ENCODE measurements at regions not wholly inside any gene's neighbourhood (a gene's known extent, or its start where the extent isn't known, plus 50 kb on each side); places are given as distances from the start of the nearest gene placed in this dataset.

- Histone ChIP-seq H3K79me2 (ENCODE audit: control insufficient read depth, insufficient read depth, low read length) (no peaks in the 10 kb centered on the region), H3K27ac (ENCODE audit: control insufficient read depth, insufficient read depth) (no peak overlapping the region), H3K4me3 (no peak overlapping the region), H3K9me3 (replicated peaks; ENCODE audit: control insufficient read depth, insufficient read depth, low read length) (no peaks in the 10 kb centered on the region), H3K9ac (ENCODE audit: control insufficient read depth, insufficient read depth, low read length) (no peak overlapping the region), H3K36me3 (ENCODE audit: control insufficient read depth in 2 of 2, insufficient read depth in 2 of 2, low read length in 1 of 2) (no peaks in the 10 kb centered on the region), H3K4me2 (ENCODE audit: control insufficient read depth, insufficient read depth) (no peak overlapping the region), H4K20me1 (ENCODE audit: control insufficient read depth, insufficient read depth) (0 out of 2 replicates have a peak, but pooled peaks cover 3% of the 10 kb centered on the region), H3K27me3 (replicated peaks in 1 of 2; ENCODE audit: control insufficient read depth in 2 of 2, insufficient read depth in 2 of 2, low read length in 1 of 2) (peaks cover 3 to 17% of the 10 kb centered on the region in 2 experiments; a peak in 2 of 4 replicates), H2AFZ (ENCODE audit: control insufficient read depth, low read depth, low read length) (no peak overlapping the region), H3K4me1 (ENCODE audit: control insufficient read depth, insufficient read depth, low read length) (no peaks in the 10 kb centered on the region)
- in situ Hi-C loops (cut with MboI), result no loop called here
- RAD21 ChIA-PET (ENCODE audit: unreplicated experiment), result no interaction called here
- SMC1A ChIA-PET (ENCODE audit: uncharacterized antibody, unreplicated experiment), result interaction anchor here (1.3 kb wide), 1 partner anchor 324 kb away, joined by 3 read pairs; no protein-coding TSS in a partner anchor
- DNase-seq (ENCODE audit: low read depth, low spot score) (no peak), FAIRE-seq (no peak), ATAC-seq (no peak)
- intact Hi-C loops (cut with micrococcal nuclease; ENCODE audit: unreplicated experiment), result no loop called here
- no TSS peak for BruUV-seq (replicated peaks)
- POLR2A ChIA-PET, result no interaction called here
- CTCF ChIA-PET, result no interaction called here
- no peak for TF ChIP-seq ZNF384 (IDR thresholded peaks at IDR 0.05; ENCODE audit: borderline replicate concordance, low read depth, low read length)
- TF ChIP-seq MEF2B (IDR thresholded peaks at IDR 0.05; ENCODE audit: partially characterized antibody, poor library complexity, severe bottlenecking), result no peak
- no peak for TF ChIP-seq KDM1A (IDR thresholded peaks at IDR 0.05; ENCODE audit: borderline replicate concordance)
- TF ChIP-seq NFYB (IDR thresholded peaks at IDR 0.05; ENCODE audit: insufficient read depth, low read depth, low read length), result no peak
- no peak for TF ChIP-seq LARP7 (IDR thresholded peaks at IDR 0.05)
- no peak for TF ChIP-seq DPF2 (IDR thresholded peaks at IDR 0.05)
- no peak for TF ChIP-seq ZNF687 (IDR thresholded peaks at IDR 0.05)
- no peak for TF ChIP-seq BCL11A (IDR thresholded peaks at IDR 0.05; ENCODE audit: low read depth, low read length)
- no peak for TF ChIP-seq CEBPZ (IDR thresholded peaks at IDR 0.05; ENCODE audit: low read depth, low read length)
- TF ChIP-seq ETV6 (conservative IDR thresholded peaks at IDR 0.05 in 1 of 2, IDR thresholded peaks at IDR 0.05 in 1 of 2; ENCODE audit: borderline replicate concordance in 1 of 2, low read depth in 1 of 2), result no peak
- no peak for TF ChIP-seq SREBF1 (IDR thresholded peaks at IDR 0.05; ENCODE audit: low read length)
- no peak for TF ChIP-seq EGR1 (IDR thresholded peaks at IDR 0.05; ENCODE audit: borderline replicate concordance in 1 of 2, low read depth in 2 of 2, low read length in 2 of 2)
- no peak for TF ChIP-seq SRF (IDR thresholded peaks at IDR 0.05; ENCODE audit: low read depth in 2 of 2, low read length in 2 of 2)
- no peak for TF ChIP-seq ATF3 (IDR thresholded peaks at IDR 0.05; ENCODE audit: borderline replicate concordance, extremely low read depth, low read depth, low read length)
- TF ChIP-seq CREM (IDR thresholded peaks at IDR 0.05; ENCODE audit: low read depth), result no peak
- WGBS (ENCODE audit: insufficient coverage, insufficient replicate concordance, low lambda C conversion rate, missing lambda C conversion rate), result 0% methylated on average over 1 of the region's 1 CpG
Observed at GRCh38 chr3:43874290-43874689, 183.6 kb downstream of the ABHD5 start.
